ENCODE measurements at regions not wholly inside any gene's neighbourhood (a gene's known extent, or its start where the extent isn't known, plus 50 kb on each side); places are given as distances from the start of the nearest gene placed in this dataset.

DNA sequence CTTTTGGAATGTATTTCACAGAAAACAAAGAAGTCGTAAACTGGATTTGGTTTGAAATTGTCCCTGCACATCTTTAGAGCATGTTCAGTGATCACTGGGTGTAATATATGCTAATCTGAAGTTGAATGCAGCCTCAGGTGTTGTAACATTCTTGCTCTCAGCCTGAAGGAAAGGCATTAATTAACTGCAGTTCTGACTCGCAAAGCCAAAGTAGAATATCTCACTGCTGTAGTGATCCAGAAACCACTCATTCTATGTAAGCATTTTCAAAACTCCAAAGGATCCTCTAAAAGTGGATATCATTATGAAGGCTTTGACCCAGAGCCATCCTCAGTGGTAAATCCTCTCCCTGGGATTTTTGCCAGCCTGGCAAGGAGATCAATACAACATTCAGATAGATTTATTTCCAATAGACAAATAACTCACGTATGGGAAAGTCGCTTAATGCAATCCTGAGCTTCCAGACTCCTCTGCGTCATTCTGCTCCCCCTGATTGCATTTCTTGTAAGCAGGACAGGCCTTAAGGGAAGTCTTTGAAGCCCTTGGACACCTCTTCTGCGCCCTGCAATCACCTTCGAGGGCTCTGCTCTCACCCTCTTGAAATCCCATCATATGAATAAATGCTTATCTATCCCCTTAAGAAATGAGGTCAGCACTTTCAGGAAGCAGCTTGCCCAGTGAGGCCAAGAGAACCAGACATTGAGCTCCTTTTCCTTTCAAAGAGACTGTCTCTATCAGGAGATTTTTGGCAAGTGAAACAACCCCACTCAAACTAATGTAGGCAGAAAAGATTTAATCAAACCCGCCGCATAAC lies 301.7 kb upstream of the NBEA start:
- Mint-ChIP-seq H3K4me1 (ENCODE audit: low read depth in 2 of 2) (no peaks in the 10 kb centered on the region), H3K4me3 (no peak overlapping the region)

DNA sequence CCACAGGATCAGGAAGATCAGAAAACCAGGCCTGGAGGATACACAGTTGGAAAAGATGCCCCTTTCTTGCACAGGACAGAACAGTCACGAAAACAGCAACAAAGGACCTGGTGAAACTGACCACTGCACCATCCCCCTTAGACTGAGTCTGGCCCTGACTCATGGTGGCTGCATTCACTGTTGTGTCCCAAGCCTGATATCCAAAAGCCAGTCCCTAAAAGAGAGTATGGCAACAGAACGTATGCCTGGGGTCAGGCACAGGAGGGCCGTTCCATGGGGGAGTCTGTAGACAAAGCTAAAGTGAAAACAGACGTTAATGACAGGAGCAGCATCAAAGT lies 301.1 kb upstream of the NBEA start:
- no peaks in the 10 kb centered on the region for H3K27me3 Mint-ChIP-seq
- DNase-seq = no peak
- peaks cover 9 to 15% of the 10 kb centered on the region in 2 donors for H3K9me3 Mint-ChIP-seq
- no peak for ATAC-seq (replicated peaks)
- no peaks in the 10 kb centered on the region for H3K4me1 Mint-ChIP-seq (ENCODE audit: low read depth in 2 of 2)
- no peaks in the 10 kb centered on the region for H3K36me3 Mint-ChIP-seq (ENCODE audit: insufficient read depth)
- no peak overlapping the region for H3K27ac Mint-ChIP-seq
- H3K4me3 Mint-ChIP-seq = no peak overlapping the region

More for the DNA sequence above, 301.7 kb upstream of the NBEA start:
- Mint-ChIP-seq H3K27ac (no peak overlapping the region), H3K36me3 (ENCODE audit: insufficient read depth) (no peaks in the 10 kb centered on the region), H3K27me3 (no peaks in the 10 kb centered on the region), H3K9me3 (peaks cover 5 to 15% of the 10 kb centered on the region in 2 donors)
- DNase-seq = no peak
- no peak for ATAC-seq (replicated peaks)

DNA sequence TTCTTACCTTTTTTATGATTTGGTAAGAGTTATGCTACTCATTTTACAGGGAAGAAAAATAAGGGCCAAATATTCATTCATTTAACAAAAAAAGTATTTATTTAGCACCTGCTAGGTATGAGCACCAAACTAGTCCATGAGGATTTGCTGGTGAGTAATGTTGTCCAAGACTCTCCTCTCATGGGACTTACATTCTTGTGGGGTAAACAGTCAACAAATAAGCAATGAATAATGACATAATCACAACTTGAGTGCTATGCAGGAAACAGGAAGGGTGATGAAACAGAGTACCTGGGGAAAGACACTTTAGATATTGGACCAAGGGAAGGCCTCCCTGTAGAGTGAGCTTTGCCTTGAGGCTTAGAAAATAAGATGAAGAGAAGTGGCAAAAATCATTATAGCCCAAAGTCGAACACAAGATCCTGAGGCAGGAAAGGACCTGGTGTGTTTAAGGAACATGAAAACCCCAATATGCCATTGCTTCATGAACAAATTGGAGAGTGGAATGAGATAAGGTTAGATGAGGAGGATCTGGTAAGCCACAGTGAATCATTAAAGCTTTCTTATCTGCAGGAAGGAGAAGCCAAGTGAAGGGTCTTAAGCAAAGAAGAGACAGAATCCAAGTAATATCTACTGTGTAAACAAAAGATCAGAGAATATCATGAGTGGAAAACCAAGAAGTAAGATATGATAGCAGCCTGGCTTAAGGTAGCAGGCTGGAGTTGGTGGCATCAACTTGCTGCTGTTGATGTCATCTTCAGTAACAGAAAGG lies 294.5 kb upstream of the NBEA start:
- H3K4me1 Mint-ChIP-seq (ENCODE audit: low read depth in 2 of 2) = no peaks in the 10 kb centered on the region
- DNase-seq = no peak
- no peaks in the 10 kb centered on the region for H3K36me3 Mint-ChIP-seq (ENCODE audit: insufficient read depth)
- no peak for ATAC-seq (replicated peaks)
- no peak overlapping the region for H3K4me3 Mint-ChIP-seq
- H3K9me3 Mint-ChIP-seq = peaks cover 9 to 16% of the 10 kb centered on the region in 2 donors
- H3K27me3 Mint-ChIP-seq = no peaks in the 10 kb centered on the region
- H3K27ac Mint-ChIP-seq = no peak overlapping the region

DNA sequence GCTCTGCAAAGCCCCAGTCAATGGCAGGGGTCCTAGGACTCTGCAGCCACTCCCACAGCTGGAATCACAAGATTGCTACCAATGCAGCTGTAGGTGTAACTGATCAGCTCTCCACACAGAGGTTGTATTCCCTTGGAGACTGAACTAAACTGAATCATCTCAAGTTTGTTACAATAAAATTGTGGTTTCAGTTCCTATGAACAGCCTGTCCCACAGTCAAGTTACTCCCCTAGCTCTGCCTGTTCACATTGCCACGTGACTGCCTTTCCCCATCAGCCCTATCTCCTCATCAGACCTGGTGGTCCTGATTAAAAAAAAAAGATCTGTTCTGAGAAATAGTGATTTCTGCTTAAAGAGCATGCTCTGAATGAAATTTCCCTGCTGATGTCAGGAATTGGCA lies 287.9 kb upstream of the NBEA start:
- Mint-ChIP-seq H3K27ac (no peak overlapping the region), H3K4me1 (ENCODE audit: low read depth in 2 of 2) (no peaks in the 10 kb centered on the region), H3K36me3 (ENCODE audit: insufficient read depth) (no peaks in the 10 kb centered on the region), H3K4me3 (no peak overlapping the region), H3K27me3 (no peaks in the 10 kb centered on the region), H3K9me3 (peaks cover 7 to 16% of the 10 kb centered on the region in 2 donors)
- DNase-seq (no peak), ATAC-seq (replicated peaks) (no peak)

DNA sequence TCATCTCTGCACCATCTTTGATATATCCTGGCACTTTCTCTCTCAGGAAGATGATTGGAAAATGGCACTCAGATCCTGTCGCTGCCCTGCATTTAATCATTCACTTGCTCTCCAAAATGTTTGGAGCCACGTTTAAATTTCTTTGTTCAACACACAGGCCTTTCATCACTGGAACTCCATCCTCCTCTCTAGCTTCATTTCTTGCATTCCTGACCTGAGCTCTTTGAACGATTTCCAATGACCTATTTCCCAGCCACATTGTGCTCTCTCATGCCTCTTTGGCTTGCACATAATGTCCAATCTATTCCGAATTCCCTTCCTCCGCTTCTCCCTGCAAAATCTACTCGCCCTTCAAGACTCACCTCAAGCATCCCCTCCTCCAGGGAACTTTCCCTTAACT lies 287.4 kb upstream of the NBEA start:
- Mint-ChIP-seq H3K9me3 (peaks cover 7 to 16% of the 10 kb centered on the region in 2 donors), H3K4me1 (ENCODE audit: low read depth in 2 of 2) (no peaks in the 10 kb centered on the region), H3K36me3 (ENCODE audit: insufficient read depth) (no peaks in the 10 kb centered on the region), H3K27me3 (no peaks in the 10 kb centered on the region), H3K27ac (no peak overlapping the region), H3K4me3 (no peak overlapping the region)
- DNase-seq = no peak
- no peak for ATAC-seq (replicated peaks)

DNA sequence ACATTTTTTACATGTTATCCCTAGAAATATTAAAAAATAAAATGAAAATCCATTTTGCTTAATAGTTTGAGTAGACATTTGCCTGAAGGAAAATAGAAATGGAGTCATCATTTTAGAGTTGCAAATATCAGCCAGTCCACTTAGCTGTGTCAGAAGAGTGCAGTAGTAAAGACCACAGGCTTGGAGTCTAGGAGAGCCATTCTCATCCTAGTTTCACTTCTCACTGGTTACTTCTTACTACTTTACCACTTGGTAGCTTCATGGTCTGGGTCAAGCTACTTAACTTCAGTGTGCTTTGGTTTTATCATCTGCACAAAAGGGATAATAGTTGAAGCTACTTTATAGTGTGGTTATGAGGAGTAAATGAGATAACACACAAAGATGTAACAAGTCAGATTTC lies 286.5 kb upstream of the NBEA start:
- no peaks in the 10 kb centered on the region for H3K36me3 Mint-ChIP-seq (ENCODE audit: insufficient read depth)

DNA sequence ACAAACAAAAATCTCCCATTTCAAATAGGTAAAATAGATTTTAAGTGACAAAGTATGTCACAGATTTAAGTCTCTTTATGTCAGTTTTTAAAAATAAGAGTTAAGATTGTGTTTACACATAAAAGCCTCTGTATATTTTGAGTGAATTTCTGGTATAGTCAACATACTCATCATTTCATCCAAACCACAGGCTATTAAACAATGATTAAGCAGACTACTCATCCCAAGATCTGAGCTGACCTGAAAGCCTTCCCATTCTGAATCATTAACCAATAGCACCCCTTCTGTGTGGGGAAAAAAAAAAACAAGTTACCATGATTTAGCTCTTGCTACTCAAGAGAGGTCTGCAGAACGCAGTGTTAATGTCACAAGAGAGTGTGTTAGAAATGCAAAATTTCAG lies 284.4 kb upstream of the NBEA start:
- ATAC-seq (replicated peaks) (no peak), DNase-seq (no peak)
- no peak overlapping the region for H3K4me3 Mint-ChIP-seq
- H3K36me3 Mint-ChIP-seq (ENCODE audit: insufficient read depth) = no peaks in the 10 kb centered on the region
- no peaks in the 10 kb centered on the region for H3K4me1 Mint-ChIP-seq (ENCODE audit: low read depth in 2 of 2)
- peaks cover 5 to 16% of the 10 kb centered on the region in 2 donors for H3K9me3 Mint-ChIP-seq
- no peak overlapping the region for H3K27ac Mint-ChIP-seq
- no peaks in the 10 kb centered on the region for H3K27me3 Mint-ChIP-seq

More for the DNA sequence above, 286.5 kb upstream of the NBEA start:
- no peak overlapping the region for H3K27ac Mint-ChIP-seq
- DNase-seq (no peak), ATAC-seq (replicated peaks) (no peak)
- no peak overlapping the region for H3K4me3 Mint-ChIP-seq
- H3K27me3 Mint-ChIP-seq = no peaks in the 10 kb centered on the region
- H3K9me3 Mint-ChIP-seq = peaks cover 7 to 16% of the 10 kb centered on the region in 2 donors
- no peaks in the 10 kb centered on the region for H3K4me1 Mint-ChIP-seq (ENCODE audit: low read depth in 2 of 2)

DNA sequence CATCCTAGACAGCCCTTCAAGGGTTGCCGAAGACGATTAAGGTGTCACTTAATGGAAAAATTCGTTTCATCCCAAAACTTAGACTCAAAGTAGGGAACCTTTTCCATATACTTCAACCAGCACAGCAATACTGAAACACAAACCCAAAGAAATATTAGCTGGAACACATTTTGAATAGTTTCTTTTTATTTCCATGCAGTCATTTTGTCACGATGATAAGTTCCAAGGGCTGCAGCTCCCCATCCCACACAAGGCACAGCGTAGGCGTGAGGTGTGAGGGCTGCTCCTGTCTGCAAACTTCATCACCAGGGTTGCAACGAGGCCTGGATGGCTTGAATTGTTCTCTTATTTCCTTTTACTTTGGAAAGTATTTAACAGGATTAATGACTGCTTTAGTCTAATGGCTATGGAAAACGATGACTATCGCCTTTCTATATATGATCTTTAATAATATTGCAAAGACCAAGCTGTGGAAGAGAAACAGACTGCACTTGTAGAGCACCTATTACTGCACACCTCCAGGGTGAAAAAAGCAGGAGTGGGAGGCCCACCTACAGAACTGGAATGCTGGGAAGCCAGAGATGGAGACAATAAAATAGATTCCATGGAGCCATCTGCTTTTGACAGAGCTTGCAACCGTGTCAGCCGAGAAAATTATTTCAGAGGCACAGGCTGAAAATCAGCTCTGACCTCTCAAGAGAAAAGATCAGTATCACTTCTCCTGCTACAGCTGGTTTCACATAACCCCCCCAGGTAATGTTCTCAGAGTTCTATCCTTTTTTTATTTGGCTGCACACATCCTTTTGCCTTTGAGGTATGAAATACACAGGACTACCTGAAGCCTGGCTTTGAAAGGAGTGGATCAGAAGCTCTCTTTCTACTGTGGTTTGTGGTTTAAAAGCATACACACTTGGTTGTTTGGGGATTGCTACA lies 274.5 kb upstream of the NBEA start:
- Mint-ChIP-seq H3K27ac (no peak overlapping the region), H3K4me3 (no peak overlapping the region), H3K36me3 (ENCODE audit: insufficient read depth) (no peaks in the 10 kb centered on the region), H3K27me3 (no peaks in the 10 kb centered on the region), H3K4me1 (ENCODE audit: low read depth in 2 of 2) (no peaks in the 10 kb centered on the region), H3K9me3 (peaks cover 5 to 15% of the 10 kb centered on the region in 2 donors)
- no peak for ATAC-seq (replicated peaks)
- no peak for DNase-seq

DNA sequence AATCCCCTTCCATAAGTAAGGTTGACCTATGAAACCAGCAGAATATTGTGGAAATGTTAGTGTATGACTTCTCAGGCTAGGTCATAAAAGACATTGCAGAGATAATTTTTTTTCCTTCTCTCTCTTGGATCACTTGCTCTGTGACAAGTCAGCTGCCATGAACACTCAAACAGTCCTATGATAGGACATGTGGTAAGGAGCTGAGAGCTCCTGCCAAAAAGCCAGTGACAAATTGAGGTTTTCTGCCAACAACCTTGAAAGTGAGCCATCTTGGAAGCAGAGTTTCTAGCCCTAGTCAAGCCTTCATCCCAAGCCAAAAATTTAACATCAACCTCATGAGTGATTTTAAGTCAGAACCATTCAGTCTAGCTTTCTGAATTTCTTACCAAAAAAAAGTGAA lies 270.9 kb upstream of the NBEA start:
- peaks cover 5 to 15% of the 10 kb centered on the region in 2 donors for H3K9me3 Mint-ChIP-seq
- no peaks in the 10 kb centered on the region for H3K4me1 Mint-ChIP-seq (ENCODE audit: low read depth in 2 of 2)
- H3K27ac Mint-ChIP-seq = no peak overlapping the region
- H3K36me3 Mint-ChIP-seq (ENCODE audit: insufficient read depth) = no peaks in the 10 kb centered on the region
- H3K4me3 Mint-ChIP-seq = no peak overlapping the region
- ATAC-seq (replicated peaks) = no peak
- no peak for DNase-seq
- H3K27me3 Mint-ChIP-seq = no peaks in the 10 kb centered on the region

DNA sequence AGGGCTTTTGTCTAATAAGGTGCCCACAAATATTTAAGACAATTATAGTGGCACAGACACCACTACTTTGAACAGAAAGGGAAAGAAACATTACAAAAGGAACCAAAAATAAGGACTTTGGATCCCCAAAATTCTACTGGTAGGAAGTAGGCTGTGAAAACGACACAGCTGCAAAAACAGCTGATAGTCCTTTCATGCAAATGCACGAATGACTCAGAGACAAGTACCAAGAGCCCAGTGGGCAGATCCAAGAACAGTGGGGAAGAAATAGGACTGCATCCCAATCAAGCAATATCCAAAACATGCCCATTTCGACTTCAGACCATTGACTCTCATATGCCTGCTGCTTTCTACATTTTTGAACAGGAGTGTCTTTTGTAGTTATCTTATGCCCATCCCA lies 269.4 kb upstream of the NBEA start:
- no peaks in the 10 kb centered on the region for H3K27me3 Mint-ChIP-seq
- no peak for DNase-seq
- no peak overlapping the region for H3K27ac Mint-ChIP-seq
- H3K9me3 Mint-ChIP-seq = peaks cover 7 to 15% of the 10 kb centered on the region in 2 donors
- no peaks in the 10 kb centered on the region for H3K36me3 Mint-ChIP-seq (ENCODE audit: insufficient read depth)
- no peaks in the 10 kb centered on the region for H3K4me1 Mint-ChIP-seq (ENCODE audit: low read depth in 2 of 2)
- no peak overlapping the region for H3K4me3 Mint-ChIP-seq
- no peak for ATAC-seq (replicated peaks)

DNA sequence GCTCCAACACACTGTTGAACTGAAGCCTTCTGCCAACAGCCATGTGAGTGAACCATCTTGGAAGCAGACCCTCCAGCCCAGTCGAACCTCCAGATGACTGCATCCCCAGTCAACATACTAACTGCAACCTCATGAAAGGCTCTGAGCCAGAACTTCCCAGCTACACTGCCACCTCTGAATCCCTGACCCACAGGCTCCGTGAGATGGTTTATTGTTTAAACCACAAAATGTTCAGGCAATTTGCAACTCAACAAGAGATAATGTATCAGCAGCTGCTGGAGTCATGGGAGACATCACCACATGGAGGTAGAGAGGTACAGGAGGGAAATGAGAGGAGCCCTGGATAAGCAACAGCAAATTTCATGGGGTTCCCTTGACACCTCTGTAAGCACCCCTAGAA lies 266.4 kb upstream of the NBEA start:
- H3K4me1 Mint-ChIP-seq (ENCODE audit: low read depth in 2 of 2) = no peaks in the 10 kb centered on the region
- no peaks in the 10 kb centered on the region for H3K36me3 Mint-ChIP-seq (ENCODE audit: insufficient read depth)
- H3K27me3 Mint-ChIP-seq = no peaks in the 10 kb centered on the region
- no peak overlapping the region for H3K27ac Mint-ChIP-seq
- H3K4me3 Mint-ChIP-seq = no peak overlapping the region
- ATAC-seq (replicated peaks) (no peak), DNase-seq (no peak)
- peaks cover 5 to 8% of the 10 kb centered on the region in 2 donors for H3K9me3 Mint-ChIP-seq

DNA sequence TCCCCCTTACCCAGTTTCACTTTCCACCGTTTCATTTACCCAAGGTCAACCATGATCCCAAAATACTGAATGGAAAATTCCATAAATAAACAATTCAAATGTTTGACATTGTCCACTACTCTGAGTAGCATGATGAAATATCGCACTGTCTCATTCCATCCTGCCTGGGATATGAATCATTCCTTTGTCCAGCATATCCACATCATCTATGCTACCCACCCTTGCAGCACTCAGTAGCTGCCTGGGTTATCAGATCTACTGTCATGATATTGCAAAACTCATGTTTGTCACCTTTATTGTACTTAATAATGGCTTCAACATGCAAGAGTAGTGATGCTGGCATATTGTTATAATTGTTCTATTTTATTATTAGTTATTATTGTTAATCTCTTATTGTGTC lies 263.9 kb upstream of the NBEA start:
- Mint-ChIP-seq H3K4me3 (no peak overlapping the region), H3K9me3 (peaks cover 0 to 3% of the 10 kb centered on the region in 2 donors), H3K36me3 (ENCODE audit: insufficient read depth) (no peaks in the 10 kb centered on the region), H3K27me3 (no peaks in the 10 kb centered on the region), H3K27ac (no peak overlapping the region), H3K4me1 (ENCODE audit: low read depth in 2 of 2) (no peaks in the 10 kb centered on the region)
- ATAC-seq (replicated peaks) = no peak
- no peak for DNase-seq

DNA sequence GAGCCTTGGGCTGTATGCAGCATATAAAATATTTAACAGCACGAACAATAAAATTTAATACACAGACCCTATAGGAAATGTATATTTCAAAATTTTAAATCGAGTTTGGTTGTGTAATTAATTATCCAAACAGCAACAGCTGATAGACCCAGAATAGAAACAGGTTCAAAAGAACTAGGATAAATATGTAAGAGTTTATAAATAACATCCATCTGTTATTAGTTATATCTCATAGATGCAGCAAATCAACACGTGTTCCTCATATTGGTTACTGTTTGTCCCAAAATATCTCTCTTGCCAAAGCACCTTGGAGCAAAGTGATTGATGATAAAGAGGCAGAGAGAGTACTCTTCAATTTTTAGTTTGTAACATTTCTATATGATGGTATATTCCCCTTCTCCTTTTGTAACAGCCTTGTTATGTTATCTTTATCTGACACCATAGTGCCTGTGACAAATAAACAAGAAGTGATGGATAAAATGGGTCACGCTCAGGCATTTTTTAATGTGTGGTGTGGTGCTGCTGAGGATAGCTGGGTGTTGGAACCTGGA lies 260.6 kb upstream of the NBEA start:
- Mint-ChIP-seq H3K27ac (no peak overlapping the region), H3K4me1 (ENCODE audit: low read depth in 2 of 2) (no peaks in the 10 kb centered on the region), H3K27me3 (no peaks in the 10 kb centered on the region), H3K4me3 (no peak overlapping the region), H3K9me3 (peaks cover 0 to 11% of the 10 kb centered on the region in 2 donors), H3K36me3 (ENCODE audit: insufficient read depth) (no peaks in the 10 kb centered on the region)
- ATAC-seq (replicated peaks) = no peak
- no peak for DNase-seq

All from effector memory CD8-positive, alpha-beta T cell (primary cell).